GM12891 (cell line): ENCODE measurements at regions not wholly inside any gene's neighbourhood (a gene's known extent, or its start where the extent isn't known, plus 50 kb on each side); places are given as distances from the start of the nearest gene placed in this dataset.

ENCODE experiments used
- POLR2A ChIP-seq: IDR thresholded peaks from 2 replicates; pipeline ENCODE4 v1.6.1; 2011; ENCODE audit warnings: low read depth, low read length, control low read depth
- POLR2AphosphoS5 ChIP-seq: IDR thresholded peaks from 2 replicates; pipeline ENCODE4 v1.6.1; 2011; ENCODE audit warnings: low read depth, low read length, control low read depth

- TF ChIP-seq POLR2A (no peak), POLR2AphosphoS5 (no peak)
These were observed 250.8 kb upstream of the SFRP2 start for GRCh38 chr4:154039435-154040343.
